GM12872 (cell line): ENCODE measurements at regions not wholly inside any gene's neighbourhood (a gene's known extent, or its start where the extent isn't known, plus 50 kb on each side); places are given as distances from the start of the nearest gene placed in this dataset.

Experiments used
- CTCF ChIP-seq: IDR thresholded peaks from 3 replicates; pipeline ENCODE4 v1.5.1; 2011; ENCODE audit warnings: low read depth, mild to moderate bottlenecking, low read length, moderate library complexity; ENCODE audit not compliant: insufficient read depth

DNA sequence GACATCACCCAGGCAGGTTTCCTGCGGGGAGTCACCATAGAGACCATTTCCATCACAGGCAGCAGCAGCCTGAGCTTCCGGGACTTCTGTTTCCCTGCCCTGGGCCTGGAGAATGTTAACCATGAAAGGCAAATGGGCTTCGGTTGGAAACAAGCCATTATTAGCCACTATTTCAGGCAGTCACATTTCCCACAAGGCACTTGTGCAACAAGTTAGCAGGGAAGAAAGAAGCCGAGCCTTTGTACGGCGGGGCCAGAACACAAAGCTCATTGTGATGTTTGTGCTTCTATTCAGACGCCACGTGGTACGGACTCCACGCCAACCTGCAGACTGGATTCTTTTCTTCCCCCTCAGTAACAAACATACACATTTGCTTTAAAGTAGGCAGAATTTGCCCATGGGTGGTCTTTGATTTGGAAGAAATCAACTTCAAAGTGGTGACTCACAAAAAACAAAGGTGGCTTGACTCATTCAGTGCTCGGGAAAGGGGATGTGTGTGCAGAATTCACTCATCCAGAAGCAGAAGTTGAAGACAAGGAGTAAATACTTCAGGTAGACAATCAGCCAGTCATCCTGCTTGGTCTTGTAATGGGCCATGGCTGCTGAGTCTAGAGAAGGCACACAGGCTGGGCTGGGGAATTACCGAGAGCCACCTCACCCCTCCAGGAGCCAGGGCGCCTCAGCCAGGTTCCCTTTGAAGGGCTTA, 154.2 kb upstream of the PRMT8 start:
- no peak for TF ChIP-seq CTCF

GRCh38 chr12:3337944-3338343, 153.1 kb upstream of the PRMT8 start:
- TF ChIP-seq CTCF = no peak

DNA sequence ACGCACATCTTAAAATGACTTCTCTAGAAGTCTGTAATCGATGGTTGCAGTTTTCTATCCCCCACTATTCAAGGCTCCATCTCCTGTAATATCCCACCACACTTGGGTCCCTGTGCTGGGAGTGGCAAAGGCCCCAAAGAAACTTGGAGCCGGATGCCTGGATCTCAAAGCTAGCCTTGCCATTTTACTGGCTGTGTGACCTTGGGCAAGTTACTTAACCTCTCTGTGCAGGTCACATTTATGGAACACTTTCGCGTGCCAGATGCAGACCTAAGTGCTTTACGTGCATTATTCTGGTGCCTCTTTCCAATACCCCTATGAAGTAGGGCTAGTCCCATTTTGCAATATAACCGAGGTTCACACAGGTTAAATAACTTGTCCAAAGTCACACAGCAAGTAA, 151.8 kb upstream of the PRMT8 start:
- TF ChIP-seq CTCF = no peak

GRCh38 chr12:3341594-3341993, 149.4 kb upstream of the PRMT8 start:
- no peak for TF ChIP-seq CTCF

DNA sequence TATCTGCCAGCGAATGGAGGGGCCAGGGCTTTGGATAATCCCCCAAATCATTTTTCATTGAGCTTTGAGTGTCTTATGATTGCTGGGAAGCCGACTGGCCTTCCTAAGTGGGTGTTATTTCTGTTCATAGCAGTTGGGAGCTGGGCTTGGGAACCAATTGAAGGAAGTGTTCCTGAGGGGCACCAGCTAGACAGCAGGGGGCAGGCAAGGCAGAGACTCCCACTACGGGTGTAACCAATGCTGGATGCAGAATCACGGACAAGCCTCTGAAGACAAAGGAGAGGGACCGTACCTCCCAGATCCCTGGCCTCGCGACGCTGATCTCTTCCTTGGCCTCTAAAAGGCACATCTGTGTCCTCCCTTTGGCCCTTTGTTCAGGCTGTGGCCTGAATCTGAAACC, 149.0 kb upstream of the PRMT8 start:
- peak; percentile 46; the same call in 2 of the 3 replicates for TF ChIP-seq CTCF

GRCh38 chr12:3348055-3348454, 142.9 kb upstream of the PRMT8 start:
- no peak for TF ChIP-seq CTCF

DNA sequence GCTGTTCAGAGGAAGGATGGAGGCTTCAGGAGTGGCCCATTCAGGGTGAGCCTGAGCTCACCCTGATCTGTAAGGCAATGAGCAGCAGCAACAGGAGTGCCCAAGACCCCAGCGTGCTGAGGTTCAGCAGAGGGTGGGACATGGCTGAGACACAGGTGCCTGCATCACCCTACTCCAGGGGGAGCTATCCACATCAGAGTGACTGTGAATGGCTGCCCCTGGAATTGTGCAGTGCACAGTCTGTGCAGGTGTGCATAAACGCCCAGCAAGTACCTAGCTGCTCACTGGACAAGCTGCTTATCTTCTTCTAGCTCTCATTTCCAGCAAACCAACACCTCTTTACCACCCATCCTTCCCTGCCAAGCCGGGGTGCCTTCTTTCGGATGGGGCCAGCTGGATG, 140.6 kb upstream of the PRMT8 start:
- no peak for TF ChIP-seq CTCF
